WTC11 (cell line): ENCODE measurements at regions not wholly inside any gene's neighbourhood (a gene's known extent, or its start where the extent isn't known, plus 50 kb on each side); places are given as distances from the start of the nearest gene placed in this dataset.
A peak's percentile ranks its signal among the peaks of the same experiment; 100 is the strongest.

Experiments
- ATAC-seq: fragments of 200-7000 bp; cut with Tn5 transposase; 2 replicates; pipeline ENCODE4 v1.10.0; 2021; ENCODE audit warnings: mild to moderate bottlenecking, moderate library complexity
- CTCF ChIA-PET: fragments of 300-600 bp; sonication (Branson Sonifier 250); formaldehyde crosslinking; loops from one replicate; lab custom pipeline; 2021; ENCODE audit warnings: antibody characterized with exemption; lab: Charles Lee
- POLR2A ChIA-PET: fragments of 350-600 bp; sonication (Branson Sonifier 250); formaldehyde crosslinking; loops from one replicate; lab custom pipeline; 2021; ENCODE audit warnings: antibody characterized with exemption; lab: Charles Lee
- DNase-seq: peaks from one replicate; pipeline ENCODE4 v3.0.0; 2021; ENCODE audit warnings: low spot score
- H3K27ac Mint-ChIP-seq: 2 replicates; pipeline ENCODE4 v1.8.0; 2021; ENCODE audit warnings: mixed read lengths
- H3K27me3 Mint-ChIP-seq: 2 replicates; pipeline ENCODE4 v1.8.0; 2021; ENCODE audit warnings: low read depth, mild to moderate bottlenecking, moderate library complexity, mixed read lengths
- H3K36me3 Mint-ChIP-seq: 2 replicates; pipeline ENCODE4 v1.8.0; 2021; ENCODE audit warnings: mixed read lengths
- H3K4me1 Mint-ChIP-seq: 2 replicates; pipeline ENCODE4 v1.8.0; 2022; ENCODE audit warnings: mixed read lengths
- H3K4me3 Mint-ChIP-seq: 2 replicates; pipeline ENCODE4 v1.8.0; 2021; ENCODE audit warnings: mild to moderate bottlenecking, moderate library complexity, mixed read lengths
- H3K9me3 Mint-ChIP-seq: 2 replicates; pipeline ENCODE4 v1.8.0; 2021; ENCODE audit warnings: mixed read lengths
- CBFB ChIP-seq: sonication (generic); formaldehyde crosslinking; IDR thresholded peaks from 2 replicates; pipeline ENCODE4 v1.8.1; 2022; ENCODE audit warnings: mild to moderate bottlenecking, low read depth, missing genetic modification reagents
- CDX4 ChIP-seq: fragments of 250-450 bp; sonication (Bioruptor Pico); IDR thresholded peaks from 2 replicates; pipeline ENCODE4 v1.9.0; 2021; ENCODE audit warnings: moderate library complexity, mild to moderate bottlenecking, inconsistent platforms, borderline replicate concordance
- CREM ChIP-seq: sonication (generic); formaldehyde crosslinking; IDR thresholded peaks from 2 replicates; pipeline ENCODE4 v1.8.1; 2022; ENCODE audit warnings: mild to moderate bottlenecking, missing genetic modification reagents, moderate library complexity
- FOXJ3 ChIP-seq: sonication (generic); formaldehyde crosslinking; IDR thresholded peaks from 2 replicates; pipeline ENCODE4 v1.9.0; 2021; ENCODE audit warnings: missing genetic modification reagents, mild to moderate bottlenecking, borderline replicate concordance
- GABPB1 ChIP-seq: sonication (generic); formaldehyde crosslinking; IDR thresholded peaks from 2 replicates; pipeline ENCODE4 v1.8.1; 2023; ENCODE audit warnings: mild to moderate bottlenecking, missing genetic modification reagents
- GTF2I ChIP-seq: fragments of 250-450 bp; sonication (Bioruptor Pico); conservative IDR thresholded peaks from 2 replicates; pipeline ENCODE4 v1.4.0; 2021; ENCODE audit warnings: mild to moderate bottlenecking
- MAX ChIP-seq: sonication (generic); formaldehyde crosslinking; IDR thresholded peaks from 2 replicates; pipeline ENCODE4 v1.8.0; 2022; ENCODE audit warnings: mild to moderate bottlenecking, missing genetic modification reagents
- MXD4 ChIP-seq: fragments of 250-450 bp; sonication (Bioruptor Pico); IDR thresholded peaks from 2 replicates; pipeline ENCODE4 v1.8.0; 2021; ENCODE audit warnings: mild to moderate bottlenecking, moderate library complexity, borderline replicate concordance
- SMAD4 ChIP-seq: sonication (generic); formaldehyde crosslinking; IDR thresholded peaks from 2 replicates; pipeline ENCODE4 v1.8.0; 2022; ENCODE audit warnings: mild to moderate bottlenecking, missing genetic modification reagents
- STAT6 ChIP-seq: sonication (generic); formaldehyde crosslinking; conservative IDR thresholded peaks from 2 replicates; pipeline ENCODE4 v1.8.1; 2023; ENCODE audit warnings: mild to moderate bottlenecking, low read depth, missing genetic modification reagents, moderate library complexity
- TCF7 ChIP-seq: sonication (generic); formaldehyde crosslinking; IDR thresholded peaks from 2 replicates; pipeline ENCODE4 v1.8.0; 2022; ENCODE audit warnings: mild to moderate bottlenecking, low read depth, missing genetic modification reagents, moderate library complexity
- TP53 ChIP-seq: sonication (generic); formaldehyde crosslinking; IDR thresholded peaks from 2 replicates; pipeline ENCODE4 v1.8.1; 2023; ENCODE audit warnings: mild to moderate bottlenecking, missing genetic modification reagents
- USF2 ChIP-seq: sonication (generic); formaldehyde crosslinking; IDR thresholded peaks from 2 replicates; pipeline ENCODE4 v1.8.1; 2023; ENCODE audit warnings: mild to moderate bottlenecking, missing genetic modification reagents, moderate library complexity
- ZNF423 ChIP-seq: fragments of 250-450 bp; sonication (Bioruptor Pico); IDR thresholded peaks from 2 replicates; pipeline ENCODE4 v2.1.2; 2022; ENCODE audit warnings: mild to moderate bottlenecking, moderate library complexity
- ZNF512 ChIP-seq: sonication (generic); formaldehyde crosslinking; IDR thresholded peaks from 2 replicates; pipeline ENCODE4 v1.8.1; 2022; ENCODE audit warnings: missing genetic modification reagents, borderline replicate concordance
- ZNF671 ChIP-seq: fragments of 250-450 bp; sonication (Bioruptor Pico); IDR thresholded peaks from 2 replicates; pipeline ENCODE4 v1.8.0; 2021; ENCODE audit warnings: mild to moderate bottlenecking

GRCh38 chr1:194866153-194866552, 1679.7 kb upstream of the B3GALT2 start:
- H3K4me3 Mint-ChIP-seq: no peak overlapping the region
- H3K27ac Mint-ChIP-seq: no peak overlapping the region
- DNase-seq (no peak), ATAC-seq (no peak)
- H3K27me3 Mint-ChIP-seq: no peaks in the 10 kb centered on the region
- TF ChIP-seq SMAD4 (CRISPR knock-in tag): no peak
- no peak for TF ChIP-seq TP53
- TF ChIP-seq MAX (CRISPR knock-in tag): no peak
- TF ChIP-seq FOXJ3 (CRISPR knock-in tag): no peak
- no peak for TF ChIP-seq ZNF671 (CRISPR knock-in tag)
- TF ChIP-seq ZNF423 (CRISPR knock-in tag): no peak
- no peak for TF ChIP-seq USF2 (CRISPR knock-in tag)
- no peak for TF ChIP-seq CREM (CRISPR knock-in tag)
- TF ChIP-seq TCF7 (CRISPR knock-in tag): no peak
- no peak for TF ChIP-seq MXD4 (CRISPR knock-in tag)
- no peak for TF ChIP-seq ZNF512 (CRISPR knock-in tag)
- TF ChIP-seq GTF2I (CRISPR knock-in tag): no peak
- H3K36me3 Mint-ChIP-seq: no peaks in the 10 kb centered on the region
- peaks cover 3% of the 10 kb centered on the region; the same call in 1 of the 2 replicates for H3K4me1 Mint-ChIP-seq
- POLR2A ChIA-PET: no interaction called here
- CTCF ChIA-PET: no interaction called here
- H3K9me3 Mint-ChIP-seq: peaks cover 4% of the 10 kb centered on the region

GRCh38 chr1:194865383-194865782, 1679.0 kb upstream of the B3GALT2 start:
- H3K36me3 Mint-ChIP-seq: no peaks in the 10 kb centered on the region
- no peak for TF ChIP-seq STAT6 (CRISPR knock-in tag)
- TF ChIP-seq CBFB (CRISPR knock-in tag): no peak
- no peak for TF ChIP-seq GABPB1 (CRISPR knock-in tag)
- TF ChIP-seq, all 79 proteins: peak for 0
- Mint-ChIP-seq H3K4me1 (peaks cover 3% of the 10 kb centered on the region; the same call in 1 of the 2 replicates), H3K4me3 (no peak overlapping the region), H3K27ac (peak overlapping the region; percentile 3; the same call in 1 of the 2 replicates), H3K9me3 (peaks cover 4% of the 10 kb centered on the region), H3K27me3 (no peaks in the 10 kb centered on the region)
- POLR2A ChIA-PET: no interaction called here
- DNase-seq (no peak), ATAC-seq (no peak)
- CTCF ChIA-PET: no interaction called here

GRCh38 chr1:194862129-194862528, 1675.7 kb upstream of the B3GALT2 start:
- H3K36me3 Mint-ChIP-seq: no peaks in the 10 kb centered on the region
- H3K27ac Mint-ChIP-seq: no peak overlapping the region
- ChIA-PET CTCF (no interaction called here), POLR2A (no interaction called here)
- no peak for TF ChIP-seq CDX4 (CRISPR knock-in tag)
- ATAC-seq (no peak), DNase-seq (no peak)
- peaks cover 4% of the 10 kb centered on the region for H3K9me3 Mint-ChIP-seq
- no peaks in the 10 kb centered on the region for H3K4me1 Mint-ChIP-seq
- no peaks in the 10 kb centered on the region for H3K27me3 Mint-ChIP-seq
- H3K4me3 Mint-ChIP-seq: no peak overlapping the region
